GM23338 (cell line): ENCODE measurements at regions not wholly inside any gene's neighbourhood (a gene's known extent, or its start where the extent isn't known, plus 50 kb on each side); places are given as distances from the start of the nearest gene placed in this dataset.

Source experiments
- ATAC-seq: fragments of 200-7000 bp; cut with Tn5 transposase; 3 replicates; pipeline ENCODE4 v1.9.1; 2020
- DNase-seq: peaks from one replicate; pipeline ENCODE4 v3.0.0-alpha.2; 2015; ENCODE audit warnings: low spot score
- H2AFZ ChIP-seq: fragments of 200-600 bp; sonication (generic); 2 replicates; pipeline ENCODE4 v1.8.0; 2016; ENCODE audit warnings: antibody characterized with exemption, mild to moderate bottlenecking, moderate library complexity
- H3F3A ChIP-seq: fragments of 200-600 bp; sonication (generic); replicated peaks from 2 replicates; pipeline ENCODE4 v1.8.0; 2017; ENCODE audit warnings: antibody characterized with exemption, mixed run types, low read depth
- H3K27ac ChIP-seq: fragments of 200-600 bp; sonication (generic); 2 replicates; pipeline ENCODE4 v1.6.1; 2016; ENCODE audit warnings: low read depth
- H3K27me3 ChIP-seq: fragments of 200-600 bp; sonication (generic); 2 replicates; pipeline ENCODE4 v1.8.0; 2016; ENCODE audit warnings: mild to moderate bottlenecking, mixed run types, moderate library complexity; ENCODE audit not compliant: insufficient read depth
- H3K36me3 ChIP-seq: fragments of 200-600 bp; sonication (generic); 2 replicates; pipeline ENCODE4 v1.8.0; 2016; ENCODE audit warnings: mild to moderate bottlenecking; ENCODE audit not compliant: insufficient read depth
- H3K4me1 ChIP-seq: fragments of 200-600 bp; sonication (generic); 2 replicates; pipeline ENCODE4 v1.8.0; 2016; ENCODE audit warnings: mild to moderate bottlenecking, moderate library complexity; ENCODE audit not compliant: insufficient read depth
- H3K4me2 ChIP-seq: fragments of 200-600 bp; sonication (generic); 2 replicates; pipeline ENCODE4 v1.7.1; 2017; ENCODE audit warnings: mixed run types
- H3K4me3 ChIP-seq: fragments of 200-600 bp; sonication (generic); 2 replicates; pipeline ENCODE4 v1.6.1; 2016; ENCODE audit warnings: mixed run types
- H3K79me2 ChIP-seq: fragments of 200-600 bp; sonication (generic); replicated peaks from 2 replicates; pipeline ENCODE4 v1.8.0; 2017; ENCODE audit warnings: mild to moderate bottlenecking; ENCODE audit not compliant: insufficient read depth
- H3K9me2 ChIP-seq: fragments of 200-600 bp; sonication (generic); 2 replicates; pipeline ENCODE4 v1.8.0; 2017; ENCODE audit not compliant: insufficient read depth
- H4K20me1 ChIP-seq: fragments of 200-600 bp; sonication (generic); replicated peaks from 2 replicates; pipeline ENCODE4 v1.8.0; 2017; ENCODE audit warnings: mild to moderate bottlenecking; ENCODE audit not compliant: insufficient read depth
- H3K27ac Mint-ChIP-seq: 2 replicates; pipeline ENCODE4 v1.8.0; 2020; ENCODE audit warnings: inconsistent platforms, mild to moderate bottlenecking, moderate library complexity, mixed read lengths
- H3K27me3 Mint-ChIP-seq: 3 replicates; pipeline ENCODE4 v1.8.0; 2022; ENCODE audit warnings: low read depth, mild to moderate bottlenecking, moderate library complexity, mixed read lengths, inconsistent platforms; ENCODE audit not compliant: insufficient read depth, poor library complexity
- H3K36me3 Mint-ChIP-seq: 3 replicates; pipeline ENCODE4 v1.8.0; 2021; ENCODE audit warnings: low read depth, mild to moderate bottlenecking, inconsistent platforms, moderate library complexity, mixed read lengths
- H3K4me1 Mint-ChIP-seq: 3 replicates; pipeline ENCODE4 v1.8.0; 2020; ENCODE audit warnings: mild to moderate bottlenecking, inconsistent platforms, mixed read lengths
- H3K4me3 Mint-ChIP-seq: 3 replicates; pipeline ENCODE4 v1.8.0; 2021; ENCODE audit warnings: moderate library complexity, mild to moderate bottlenecking, inconsistent platforms, mixed read lengths
- H3K9me3 Mint-ChIP-seq: 3 replicates; pipeline ENCODE4 v1.8.0; 2020; ENCODE audit warnings: moderate library complexity, mild to moderate bottlenecking, inconsistent platforms, mixed read lengths
- CREB1 ChIP-seq: fragments of 250-450 bp; sonication (Bioruptor Pico); IDR thresholded peaks from 2 replicates; pipeline ENCODE4 v1.5.0; 2020; ENCODE audit warnings: low read depth, mild to moderate bottlenecking, moderate library complexity
- CTCF ChIP-seq, 2 experiments: fragments of 200-600 bp in 1 of 2; sonication (generic) in 1 of 2; conservative IDR thresholded peaks; 2 replicates each; pipeline versions ENCODE4 v1.5.1 to v1.6.1; 2016 to 2017; ENCODE audit warnings: antibody characterized with exemption in 2 of 2, low read depth in 2 of 2, mild to moderate bottlenecking in 2 of 2, moderate library complexity in 1 of 2
- ETS1 ChIP-seq: IDR thresholded peaks from 2 replicates; pipeline ENCODE4 v1.6.1; 2016; ENCODE audit warnings: antibody characterized with exemption
- EZH2phosphoT487 ChIP-seq: fragments of 200-600 bp; sonication (generic); IDR thresholded peaks from one replicate; pipeline ENCODE4 v1.8.1; 2018; ENCODE audit warnings: antibody characterized with exemption; ENCODE audit not compliant: unreplicated experiment
- NANOG ChIP-seq: IDR thresholded peaks from 2 replicates; pipeline ENCODE4 v1.6.1; 2016; ENCODE audit warnings: antibody characterized with exemption, borderline replicate concordance
- REST ChIP-seq: IDR thresholded peaks from one replicate; pipeline ENCODE4 v1.6.1; 2018; ENCODE audit warnings: antibody characterized with exemption; ENCODE audit not compliant: unreplicated experiment
- STAT1 ChIP-seq: IDR thresholded peaks from one replicate; pipeline ENCODE4 v1.6.1; 2016; ENCODE audit warnings: antibody characterized with exemption; ENCODE audit not compliant: unreplicated experiment
- ZNF114 ChIP-seq: fragments of 250-450 bp; sonication (Bioruptor Pico); IDR thresholded peaks from 2 replicates; pipeline ENCODE4 v1.5.0; 2020; ENCODE audit warnings: mild to moderate bottlenecking, moderate library complexity
- ZNF331 ChIP-seq: fragments of 250-450 bp; sonication (Bioruptor Pico); IDR thresholded peaks from 2 replicates; pipeline ENCODE4 v1.5.0; 2020; ENCODE audit warnings: low read depth, mild to moderate bottlenecking, moderate library complexity
- ZNF462 ChIP-seq: fragments of 250-450 bp; sonication (Bioruptor Pico); IDR thresholded peaks from 2 replicates; pipeline ENCODE4 v1.5.0; 2020; ENCODE audit warnings: mild to moderate bottlenecking, moderate library complexity

- no peaks in the 10 kb centered on the region for H3K4me1 ChIP-seq
- no peak overlapping the region for H3K4me2 ChIP-seq
- H4K20me1 ChIP-seq, result no peaks in the 10 kb centered on the region
- DNase-seq (no peak), ATAC-seq (no peak)
- H3K79me2 ChIP-seq, result no peaks in the 10 kb centered on the region
- Mint-ChIP-seq H3K27me3 (peaks cover 5% of the 10 kb centered on the region), H3K4me3 (no peak overlapping the region), H3K36me3 (peaks cover 18% of the 10 kb centered on the region), H3K4me1 (peaks cover 6% of the 10 kb centered on the region; the same call in 2 of the 3 replicates), H3K9me3 (peaks cover 22% of the 10 kb centered on the region), H3K27ac (no peak overlapping the region)
- no peak overlapping the region for H3K4me3 ChIP-seq
- no peaks in the 10 kb centered on the region for H3F3A ChIP-seq
- H3K27ac ChIP-seq, result no peak overlapping the region
- 0 out of 2 replicates have a peak, but pooled peaks cover 3% of the 10 kb centered on the region for H3K36me3 ChIP-seq
- peaks cover 16% of the 10 kb centered on the region for H3K9me2 ChIP-seq
- H3K27me3 ChIP-seq, result no peaks in the 10 kb centered on the region
- H2AFZ ChIP-seq, result no peak overlapping the region
- no peak for TF ChIP-seq CREB1 (CRISPR knock-in tag)
Observed at GRCh38 chr2:234669001-234669400, 172.1 kb upstream of the ARL4C start.

- no peak overlapping the region for H3K27ac ChIP-seq
- ATAC-seq (no peak), DNase-seq (no peak)
- no peaks in the 10 kb centered on the region for H3K79me2 ChIP-seq
- no peak overlapping the region for H3K4me3 ChIP-seq
- H3K27me3 Mint-ChIP-seq, result peaks cover 3% of the 10 kb centered on the region
- H3K27ac Mint-ChIP-seq, result no peak overlapping the region
- H3K36me3 ChIP-seq, result 0 out of 2 replicates have a peak, but pooled peaks cover 3% of the 10 kb centered on the region
- no peak overlapping the region for H3K4me2 ChIP-seq
- no peaks in the 10 kb centered on the region for H4K20me1 ChIP-seq
- peaks cover 37% of the 10 kb centered on the region for H3K9me3 Mint-ChIP-seq
- 0 out of 2 replicates have a peak, but pooled peaks cover 9% of the 10 kb centered on the region for H3K9me2 ChIP-seq
- H2AFZ ChIP-seq, result no peak overlapping the region
- H3K27me3 ChIP-seq, result no peaks in the 10 kb centered on the region
- no peaks in the 10 kb centered on the region for H3F3A ChIP-seq
- no peak overlapping the region for H3K4me3 Mint-ChIP-seq
- H3K4me1 ChIP-seq, result no peaks in the 10 kb centered on the region
- H3K4me1 Mint-ChIP-seq, result peaks cover 6% of the 10 kb centered on the region; the same call in 2 of the 3 replicates
- peaks cover 25% of the 10 kb centered on the region for H3K36me3 Mint-ChIP-seq
- no peak for TF ChIP-seq NANOG
- TF ChIP-seq ZNF331, result no peak
- TF ChIP-seq ZNF114 (CRISPR knock-in tag), result no peak
- TF ChIP-seq EZH2phosphoT487, result no peak
- TF ChIP-seq CTCF (conservative IDR thresholded peaks at IDR 0.05; ENCODE audit: low read depth in 2 of 2), result no peak
- no peak for TF ChIP-seq ZNF462
- no peak for TF ChIP-seq STAT1
- TF ChIP-seq REST, result no peak
- TF ChIP-seq ETS1, result no peak
Observed at GRCh38 chr2:234666911-234667310, 170.0 kb upstream of the ARL4C start.
